Ishikawa (cell line): ENCODE measurements at regions not wholly inside any gene's neighbourhood (a gene's known extent, or its start where the extent isn't known, plus 50 kb on each side); places are given as distances from the start of the nearest gene placed in this dataset.

Experiments
- CEBPB ChIP-seq: IDR thresholded peaks from 2 replicates; pipeline ENCODE4 v1.6.1; 2012
- CREB1 ChIP-seq: IDR thresholded peaks from 2 replicates; pipeline ENCODE4 v1.6.1; 2012; ENCODE audit warnings: low read depth
- EGR1 ChIP-seq: IDR thresholded peaks from 2 replicates; pipeline ENCODE4 v1.6.1; 2012
- EP300 ChIP-seq: IDR thresholded peaks from 2 replicates; pipeline ENCODE4 v1.6.1; 2012; ENCODE audit warnings: borderline replicate concordance
- FOXM1 ChIP-seq: IDR thresholded peaks from 2 replicates; pipeline ENCODE4 v1.6.1; 2012; ENCODE audit warnings: low read depth, borderline replicate concordance
- MAX ChIP-seq: IDR thresholded peaks from 2 replicates; pipeline ENCODE4 v1.6.1; 2012
- NFIC ChIP-seq: IDR thresholded peaks from 2 replicates; pipeline ENCODE4 v1.6.1; 2012
- RAD21 ChIP-seq: IDR thresholded peaks from 2 replicates; pipeline ENCODE4 v1.6.1; 2012; ENCODE audit warnings: low read depth
- REST ChIP-seq: IDR thresholded peaks from 2 replicates; pipeline ENCODE4 v1.6.1; 2012; ENCODE audit warnings: low read depth, mild to moderate bottlenecking
- TAF1 ChIP-seq: IDR thresholded peaks from 2 replicates; pipeline ENCODE4 v1.6.1; 2012; ENCODE audit warnings: low read depth, mild to moderate bottlenecking
- TCF12 ChIP-seq: IDR thresholded peaks from 2 replicates; pipeline ENCODE4 v1.6.1; 2012; ENCODE audit warnings: low read depth
- TEAD4 ChIP-seq: IDR thresholded peaks from 2 replicates; pipeline ENCODE4 v1.6.1; 2012
- USF1 ChIP-seq: IDR thresholded peaks from 2 replicates; pipeline ENCODE4 v1.6.1; 2012
- YY1 ChIP-seq: IDR thresholded peaks from 2 replicates; pipeline ENCODE4 v1.6.1; 2012; ENCODE audit warnings: low read depth
- ZBTB7A ChIP-seq: IDR thresholded peaks from 2 replicates; pipeline ENCODE4 v1.6.1; 2012; ENCODE audit warnings: low read depth

- TF ChIP-seq REST, result no peak
- TF ChIP-seq NFIC, result no peak
- TF ChIP-seq CEBPB, result no peak
- no peak for TF ChIP-seq TCF12
- TF ChIP-seq EGR1, result no peak
- TF ChIP-seq FOXM1, result no peak
- TF ChIP-seq RAD21, result no peak
- TF ChIP-seq ZBTB7A, result no peak
Measured at GRCh38 chr20:3307078-3307477, 68.1 kb upstream of the SLC4A11 start.

GRCh38 chr20:3306068-3306467 is 67.1 kb upstream of the SLC4A11 start:
- TF ChIP-seq TEAD4 (no peak), TAF1 (no peak), EP300 (no peak), EGR1 (no peak), CEBPB (no peak), FOXM1 (no peak), RAD21 (no peak), CREB1 (no peak), USF1 (no peak), YY1 (no peak), NFIC (no peak), MAX (no peak), ZBTB7A (no peak), TCF12 (no peak), REST (no peak)

- no peak for TF ChIP-seq TEAD4
- no peak for TF ChIP-seq NFIC
- TF ChIP-seq YY1, result no peak
- no peak for TF ChIP-seq USF1
- no peak for TF ChIP-seq CREB1
- no peak for TF ChIP-seq MAX
- TF ChIP-seq TAF1, result no peak
Measured at GRCh38 chr20:3304456-3304855, 65.5 kb upstream of the SLC4A11 start.

GRCh38 chr20:3297079-3297378 is 58.0 kb upstream of the SLC4A11 start:
- TF ChIP-seq CREB1 (no peak), YY1 (no peak), FOXM1 (no peak), TEAD4 (no peak), ZBTB7A (no peak), USF1 (no peak), RAD21 (no peak), TAF1 (no peak), EP300 (no peak), REST (no peak), EGR1 (no peak), NFIC (no peak), MAX (no peak)
